ENCODE measurements at regions not wholly inside any gene's neighbourhood (a gene's known extent, or its start where the extent isn't known, plus 50 kb on each side); places are given as distances from the start of the nearest gene placed in this dataset.
"Not testable (repeated sequence)": the region's sequence is repeated elsewhere in the genome, so short reads cannot be mapped to it uniquely, and the experiment has no call there.

GRCh38 chr6:100099189-100100074 is 105.4 kb upstream of the MCHR2 start:
- peaks cover 17% of the 10 kb centered on the region for H3K27me3 Mint-ChIP-seq
- H3K36me3 Mint-ChIP-seq = no peaks in the 10 kb centered on the region
- H3K27ac Mint-ChIP-seq = no peak overlapping the region
- no peaks in the 10 kb centered on the region for H3K4me1 Mint-ChIP-seq
- DNase-seq = no peak
- no peak overlapping the region for H3K4me3 Mint-ChIP-seq
- H3K9me3 Mint-ChIP-seq = no peaks in the 10 kb centered on the region

- Mint-ChIP-seq H3K9me3 (no peaks in the 10 kb centered on the region), H3K4me3 (no peak overlapping the region), H3K27ac (no peak overlapping the region), H3K4me1 (no peaks in the 10 kb centered on the region), H3K27me3 (peaks cover 13% of the 10 kb centered on the region), H3K36me3 (no peaks in the 10 kb centered on the region)
- no peak for DNase-seq
These were observed 102.9 kb upstream of the MCHR2 start for GRCh38 chr6:100096936-100097335.

- Mint-ChIP-seq H3K36me3 (no peaks in the 10 kb centered on the region), H3K27ac (no peak overlapping the region), H3K27me3 (peaks cover 13% of the 10 kb centered on the region), H3K4me3 (no peak overlapping the region), H3K9me3 (no peaks in the 10 kb centered on the region), H3K4me1 (no peaks in the 10 kb centered on the region)
- no peak for DNase-seq
These were observed 102.3 kb upstream of the MCHR2 start for GRCh38 chr6:100096341-100096740.

DNA sequence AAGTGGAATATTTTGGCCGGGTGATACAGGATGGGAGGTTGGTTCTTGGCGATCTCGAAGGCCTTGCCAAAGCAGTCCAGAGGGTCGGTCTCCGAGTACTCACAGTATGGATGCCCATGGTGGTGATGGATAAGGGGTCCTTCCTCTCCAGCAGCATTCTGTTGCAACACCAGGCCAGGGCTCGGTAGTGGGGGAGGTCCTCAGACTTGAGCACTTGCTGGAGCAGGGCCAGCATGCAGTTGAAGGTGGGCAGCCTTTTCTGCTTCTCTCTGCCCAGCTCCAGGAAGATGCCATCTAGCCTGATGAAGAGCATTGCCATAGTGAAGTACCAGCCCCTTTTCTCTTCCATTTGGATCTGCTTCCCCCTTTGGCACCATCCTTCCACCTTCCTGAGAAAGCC is 99.4 kb upstream of the MCHR2 start:
- DNase-seq = no peak
- Mint-ChIP-seq H3K4me1 (no peaks in the 10 kb centered on the region), H3K27ac (no peak overlapping the region), H3K36me3 (no peaks in the 10 kb centered on the region), H3K4me3 (no peak overlapping the region), H3K9me3 (no peaks in the 10 kb centered on the region), H3K27me3 (peaks cover 7% of the 10 kb centered on the region)

GRCh38 chr6:100088009-100088408 is 94.0 kb upstream of the MCHR2 start:
- H3K4me1 Mint-ChIP-seq = no peaks in the 10 kb centered on the region
- H3K9me3 Mint-ChIP-seq = no peaks in the 10 kb centered on the region
- H3K27me3 Mint-ChIP-seq = peaks cover 4% of the 10 kb centered on the region
- no peak overlapping the region for H3K4me3 Mint-ChIP-seq
- H3K27ac Mint-ChIP-seq = no peak overlapping the region
- H3K36me3 Mint-ChIP-seq = no peaks in the 10 kb centered on the region
- DNase-seq = no peak

GRCh38 chr6:100084991-100085364 is 91.0 kb upstream of the MCHR2 start:
- no peak overlapping the region for H3K27ac Mint-ChIP-seq
- no peak overlapping the region for H3K4me3 Mint-ChIP-seq
- peaks cover 4% of the 10 kb centered on the region for H3K27me3 Mint-ChIP-seq
- no peaks in the 10 kb centered on the region for H3K9me3 Mint-ChIP-seq
- no peak for DNase-seq
- H3K4me1 Mint-ChIP-seq = no peaks in the 10 kb centered on the region
- H3K36me3 Mint-ChIP-seq = no peaks in the 10 kb centered on the region

DNA sequence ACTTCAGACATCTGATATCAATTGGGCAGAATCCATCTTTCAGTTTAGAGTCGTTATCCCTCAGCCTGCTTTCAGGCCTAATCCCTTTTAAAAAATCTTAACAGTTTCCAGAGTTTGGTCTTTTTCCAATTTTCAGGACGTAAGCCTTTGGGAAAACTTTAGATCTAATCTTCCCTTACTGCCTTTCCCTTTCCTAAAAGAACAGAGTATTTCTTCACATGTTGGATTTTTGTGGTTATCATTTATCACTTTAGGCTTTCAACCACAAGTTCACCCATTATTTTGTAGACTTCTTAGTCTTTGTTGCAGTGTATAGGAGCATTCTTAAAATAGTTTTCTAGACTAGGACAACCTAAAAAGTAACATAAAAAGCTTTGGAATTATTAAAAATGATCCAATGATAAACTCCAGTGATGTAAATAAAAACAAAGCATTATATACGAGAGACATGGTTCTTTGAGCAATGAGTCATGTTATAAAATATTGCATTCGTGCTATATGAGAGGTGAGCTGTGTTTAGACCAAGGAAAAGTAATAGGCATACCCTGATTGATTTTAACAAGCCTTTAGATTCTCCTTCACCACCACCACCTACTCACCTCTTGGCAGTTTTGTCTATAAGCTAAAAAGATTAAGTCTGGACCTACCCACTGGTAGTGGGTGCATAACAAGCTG is 90.4 kb upstream of the MCHR2 start:
- no peaks in the 10 kb centered on the region for H3K36me3 Mint-ChIP-seq
- H3K4me3 Mint-ChIP-seq = no peak overlapping the region
- H3K27me3 Mint-ChIP-seq = peaks cover 4% of the 10 kb centered on the region
- DNase-seq = no peak
- H3K4me1 Mint-ChIP-seq = no peaks in the 10 kb centered on the region
- H3K27ac Mint-ChIP-seq = no peak overlapping the region
- H3K9me3 Mint-ChIP-seq = no peaks in the 10 kb centered on the region

DNA sequence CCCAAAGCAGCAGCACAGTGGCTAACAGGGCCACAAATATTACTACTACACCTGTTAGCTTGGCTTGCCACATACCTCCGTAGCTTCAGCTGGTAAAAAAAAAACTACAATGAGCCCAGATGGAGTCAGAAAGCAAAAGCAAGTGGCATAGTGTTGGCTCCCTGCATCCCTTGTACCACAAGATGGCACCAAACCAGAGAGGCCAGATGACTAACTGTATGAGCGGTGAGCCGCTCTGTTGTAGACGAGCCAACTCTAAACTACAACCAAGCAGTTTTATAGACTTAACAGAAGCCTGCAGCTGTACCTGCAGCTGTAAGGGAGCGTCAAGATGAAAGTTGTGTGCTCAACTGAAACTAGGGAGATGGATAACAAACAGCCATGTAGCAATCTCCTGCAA is 84.5 kb upstream of the MCHR2 start:
- Mint-ChIP-seq H3K4me3 (no peak overlapping the region), H3K36me3 (no peaks in the 10 kb centered on the region), H3K9me3 (no peaks in the 10 kb centered on the region), H3K4me1 (no peaks in the 10 kb centered on the region), H3K27ac (no peak overlapping the region), H3K27me3 (peaks cover 2% of the 10 kb centered on the region)
- DNase-seq = no peak

- peaks cover 9% of the 10 kb centered on the region for H3K9me3 Mint-ChIP-seq
- no peak overlapping the region for H3K27ac Mint-ChIP-seq
- DNase-seq = no peak
- peaks cover 2% of the 10 kb centered on the region for H3K36me3 Mint-ChIP-seq
- no peaks in the 10 kb centered on the region for H3K27me3 Mint-ChIP-seq
- no peaks in the 10 kb centered on the region for H3K4me1 Mint-ChIP-seq
- H3K4me3 Mint-ChIP-seq = no peak overlapping the region
These were observed 71.3 kb upstream of the MCHR2 start for GRCh38 chr6:100065348-100065747.

DNA sequence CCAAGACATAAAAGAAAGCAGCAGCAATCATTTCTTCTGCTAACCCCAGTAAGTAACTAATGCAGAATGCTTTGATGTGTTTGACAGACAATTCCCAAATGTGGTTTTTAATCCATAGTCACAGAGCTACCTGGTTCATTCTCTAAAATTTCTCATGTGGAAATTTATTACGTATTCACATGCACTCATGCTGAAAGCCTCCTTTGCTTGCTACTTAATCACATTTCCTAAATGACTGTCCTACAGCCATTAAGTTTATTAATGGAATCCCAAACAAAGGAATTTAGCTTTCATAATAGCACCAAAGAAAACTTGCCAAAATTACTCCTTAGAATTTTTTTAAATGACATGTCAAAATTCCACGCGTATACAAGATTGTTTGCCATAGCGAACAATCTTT is 68.6 kb upstream of the MCHR2 start:
- H3K4me1 Mint-ChIP-seq = no peaks in the 10 kb centered on the region

DNA sequence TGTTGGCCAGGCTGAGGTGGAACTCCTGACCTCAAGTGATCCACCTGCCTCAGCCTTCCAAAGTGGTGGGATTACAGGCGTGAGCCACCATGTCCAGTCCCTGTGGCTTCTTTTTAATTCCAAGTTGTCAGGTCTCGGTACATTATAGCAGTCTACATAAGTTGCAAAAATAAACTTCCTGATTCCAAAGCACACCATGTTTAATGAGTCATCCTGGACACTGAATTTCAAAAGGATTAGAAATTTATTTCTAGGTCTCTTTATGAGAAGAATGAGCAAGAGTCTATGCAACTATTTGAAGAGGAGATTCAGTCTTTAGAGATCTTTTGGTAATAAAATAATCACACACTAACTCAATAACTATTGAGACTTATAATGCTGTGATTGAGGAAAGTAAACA is 63.9 kb upstream of the MCHR2 start:
- Mint-ChIP-seq H3K9me3 (peaks cover 2% of the 10 kb centered on the region), H3K27ac (no peak overlapping the region), H3K4me1 (no peaks in the 10 kb centered on the region), H3K27me3 (peaks cover 4% of the 10 kb centered on the region), H3K4me3 (no peak overlapping the region), H3K36me3 (no peaks in the 10 kb centered on the region)
- DNase-seq = no peak

More for the DNA sequence above, 68.6 kb upstream of the MCHR2 start:
- no peak for DNase-seq
- Mint-ChIP-seq H3K9me3 (peaks cover 2% of the 10 kb centered on the region), H3K27ac (no peak overlapping the region), H3K27me3 (peaks cover 4% of the 10 kb centered on the region), H3K4me3 (no peak overlapping the region), H3K36me3 (no peaks in the 10 kb centered on the region)

- DNase-seq = no peak
- Mint-ChIP-seq H3K4me1 (no peaks in the 10 kb centered on the region), H3K36me3 (no peaks in the 10 kb centered on the region), H3K27me3 (no peaks in the 10 kb centered on the region), H3K27ac (no peak overlapping the region), H3K4me3 (no peak overlapping the region), H3K9me3 (no peaks in the 10 kb centered on the region)
These were observed 56.5 kb upstream of the MCHR2 start for GRCh38 chr6:100050550-100050949.

DNA sequence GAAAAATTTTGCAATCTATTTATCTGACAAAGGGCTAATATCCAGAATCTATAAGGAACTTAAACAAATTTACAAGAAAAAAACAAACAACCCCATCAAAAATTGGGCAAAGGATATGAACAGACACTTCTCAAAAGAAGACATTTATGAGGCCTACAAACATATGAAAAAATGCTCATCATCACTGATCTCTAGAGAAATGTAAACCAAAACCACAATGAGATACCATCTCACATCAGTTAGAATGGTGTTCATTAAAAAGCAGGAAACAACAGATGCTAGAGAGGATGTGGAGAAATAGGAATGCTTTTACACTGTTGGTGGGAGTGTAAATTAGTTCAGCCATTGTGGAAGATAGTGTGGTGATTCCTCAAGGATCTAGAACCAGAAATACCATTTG is 49.9 kb upstream of the MCHR2 start:
- not testable (repeated sequence) for H3K4me3 Mint-ChIP-seq, DNase-seq, H3K36me3 Mint-ChIP-seq, H3K27me3 Mint-ChIP-seq, H3K4me1 Mint-ChIP-seq, H3K27ac Mint-ChIP-seq
- peaks cover 13% of the 10 kb centered on the region for H3K9me3 Mint-ChIP-seq
